ENCODE measurements at regions not wholly inside any gene's neighbourhood (a gene's known extent, or its start where the extent isn't known, plus 50 kb on each side); places are given as distances from the start of the nearest gene placed in this dataset.

- Mint-ChIP-seq H3K9me3 (ENCODE audit: low read depth, unreplicated experiment) (no peaks in the 10 kb centered on the region), H3K36me3 (ENCODE audit: insufficient read depth, unreplicated experiment) (no peaks in the 10 kb centered on the region), H3K4me1 (ENCODE audit: low read depth, unreplicated experiment) (no peaks in the 10 kb centered on the region), H3K27ac (ENCODE audit: unreplicated experiment) (no peak overlapping the region), H3K4me3 (ENCODE audit: low read depth, unreplicated experiment) (no peak overlapping the region), H3K27me3 (ENCODE audit: unreplicated experiment) (peaks cover 37% of the 10 kb centered on the region)
- no TSS peak for BruUV-seq (replicated peaks)
- CTCF ChIA-PET: no interaction called here
- no peak for DNase-seq
- intact Hi-C loops (cut with micrococcal nuclease; ENCODE audit: unreplicated experiment): no loop called here
- TF ChIP-seq CTCF (IDR thresholded peaks at IDR 0.05; ENCODE audit: unreplicated experiment): no peak
Observed at GRCh38 chr1:229875086-229875485, 192.0 kb upstream of the GALNT2 start.

DNA sequence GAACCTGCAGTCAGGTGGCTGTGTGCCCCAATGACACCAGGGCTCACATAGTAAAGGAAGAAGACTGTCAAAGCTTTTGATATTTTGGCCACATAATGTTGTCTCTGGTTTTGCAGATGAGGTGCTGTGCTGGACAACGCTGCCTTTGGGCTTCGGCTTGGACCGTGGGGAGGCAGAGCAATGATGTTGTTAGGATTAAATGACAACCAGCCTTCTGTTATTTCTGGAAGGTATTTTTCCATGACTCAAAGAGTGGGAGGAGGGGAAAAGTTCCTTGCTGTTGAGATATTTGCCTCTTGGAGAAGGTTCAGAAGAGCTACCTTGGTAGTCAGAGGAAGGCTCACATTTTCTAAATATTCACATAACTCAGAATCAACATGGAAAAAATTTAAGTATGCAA is 187.3 kb upstream of the GALNT2 start:
- Mint-ChIP-seq H3K9me3 (ENCODE audit: low read depth, unreplicated experiment) (no peaks in the 10 kb centered on the region), H3K27me3 (ENCODE audit: unreplicated experiment) (peaks cover 77% of the 10 kb centered on the region), H3K36me3 (ENCODE audit: insufficient read depth, unreplicated experiment) (no peaks in the 10 kb centered on the region), H3K4me1 (ENCODE audit: low read depth, unreplicated experiment) (no peaks in the 10 kb centered on the region), H3K4me3 (ENCODE audit: low read depth, unreplicated experiment) (no peak overlapping the region), H3K27ac (ENCODE audit: unreplicated experiment) (no peak overlapping the region)
- BruUV-seq (replicated peaks): no TSS peak
- no peak for TF ChIP-seq CTCF (IDR thresholded peaks at IDR 0.05; ENCODE audit: unreplicated experiment)
- CTCF ChIA-PET: interaction anchor here (0.6 to 0.9 kb wide), 2 partner anchors 174 to 334 kb away, joined by 3 to 5 read pairs; no protein-coding TSS in a partner anchor
- no peak for DNase-seq
- intact Hi-C loops (cut with micrococcal nuclease; ENCODE audit: unreplicated experiment): no loop called here

GRCh38 chr1:229880271-229881170 is 186.5 kb upstream of the GALNT2 start:
- H3K27me3 Mint-ChIP-seq (ENCODE audit: unreplicated experiment): peaks cover 82% of the 10 kb centered on the region

GRCh38 chr1:229882621-229883020 is 184.4 kb upstream of the GALNT2 start:
- Mint-ChIP-seq H3K27me3 (ENCODE audit: unreplicated experiment) (peaks cover 97% of the 10 kb centered on the region), H3K27ac (ENCODE audit: unreplicated experiment) (no peak overlapping the region), H3K36me3 (ENCODE audit: insufficient read depth, unreplicated experiment) (no peaks in the 10 kb centered on the region), H3K4me3 (ENCODE audit: low read depth, unreplicated experiment) (no peak overlapping the region), H3K9me3 (ENCODE audit: low read depth, unreplicated experiment) (no peaks in the 10 kb centered on the region), H3K4me1 (ENCODE audit: low read depth, unreplicated experiment) (no peaks in the 10 kb centered on the region)
- intact Hi-C loops (cut with micrococcal nuclease; ENCODE audit: unreplicated experiment): no loop called here
- no TSS peak for BruUV-seq (replicated peaks)
- CTCF ChIA-PET: no interaction called here
- DNase-seq: no peak
- no peak for TF ChIP-seq CTCF (IDR thresholded peaks at IDR 0.05; ENCODE audit: unreplicated experiment)

More at GRCh38 chr1:229880271-229881170, 186.5 kb upstream of the GALNT2 start:
- BruUV-seq (replicated peaks): no TSS peak
- no peaks in the 10 kb centered on the region for H3K36me3 Mint-ChIP-seq (ENCODE audit: insufficient read depth, unreplicated experiment)
- no peak for DNase-seq
- no peak overlapping the region for H3K4me3 Mint-ChIP-seq (ENCODE audit: low read depth, unreplicated experiment)
- no peaks in the 10 kb centered on the region for H3K4me1 Mint-ChIP-seq (ENCODE audit: low read depth, unreplicated experiment)
- no peak overlapping the region for H3K27ac Mint-ChIP-seq (ENCODE audit: unreplicated experiment)
- H3K9me3 Mint-ChIP-seq (ENCODE audit: low read depth, unreplicated experiment): no peaks in the 10 kb centered on the region
- intact Hi-C loops (cut with micrococcal nuclease; ENCODE audit: unreplicated experiment): no loop called here
- no peak for TF ChIP-seq CTCF (IDR thresholded peaks at IDR 0.05; ENCODE audit: unreplicated experiment)
- CTCF ChIA-PET: interaction anchor here (0.9 kb wide), 1 partner anchor 334 kb away, joined by 3 read pairs; no protein-coding TSS in a partner anchor

All from Calu3 (cell line).